ENCODE measurements at regions not wholly inside any gene's neighbourhood (a gene's known extent, or its start where the extent isn't known, plus 50 kb on each side); places are given as distances from the start of the nearest gene placed in this dataset.
"Not testable (repeated sequence)": the region's sequence is repeated elsewhere in the genome, so short reads cannot be mapped to it uniquely, and the experiment has no call there.

DNA sequence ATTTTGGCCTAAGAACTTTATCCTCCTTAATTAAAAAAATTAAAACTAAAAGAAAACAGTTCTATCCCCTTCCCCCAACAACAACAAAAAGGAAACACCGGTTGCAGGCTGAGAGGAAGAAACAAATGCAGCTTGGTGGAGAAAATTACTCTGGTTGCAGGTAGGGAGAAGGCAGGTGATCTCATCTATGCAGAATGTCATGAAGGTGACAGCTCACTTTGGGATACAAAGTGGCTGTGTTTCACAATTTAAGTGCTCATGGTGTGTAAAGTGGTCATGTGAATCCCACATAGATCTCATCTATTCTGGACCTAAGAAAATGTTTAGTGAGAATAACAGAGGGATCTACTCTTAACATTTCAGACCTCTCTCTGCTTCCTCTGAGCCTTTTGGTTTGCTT is 219.7 kb upstream of the PKP2 start:
- ChIA-PET POLR2A (no interaction called here), CTCF (no interaction called here)
- DNase-seq (ENCODE audit: extremely low spot score): no peak
- TF ChIP-seq, protein P1, sequence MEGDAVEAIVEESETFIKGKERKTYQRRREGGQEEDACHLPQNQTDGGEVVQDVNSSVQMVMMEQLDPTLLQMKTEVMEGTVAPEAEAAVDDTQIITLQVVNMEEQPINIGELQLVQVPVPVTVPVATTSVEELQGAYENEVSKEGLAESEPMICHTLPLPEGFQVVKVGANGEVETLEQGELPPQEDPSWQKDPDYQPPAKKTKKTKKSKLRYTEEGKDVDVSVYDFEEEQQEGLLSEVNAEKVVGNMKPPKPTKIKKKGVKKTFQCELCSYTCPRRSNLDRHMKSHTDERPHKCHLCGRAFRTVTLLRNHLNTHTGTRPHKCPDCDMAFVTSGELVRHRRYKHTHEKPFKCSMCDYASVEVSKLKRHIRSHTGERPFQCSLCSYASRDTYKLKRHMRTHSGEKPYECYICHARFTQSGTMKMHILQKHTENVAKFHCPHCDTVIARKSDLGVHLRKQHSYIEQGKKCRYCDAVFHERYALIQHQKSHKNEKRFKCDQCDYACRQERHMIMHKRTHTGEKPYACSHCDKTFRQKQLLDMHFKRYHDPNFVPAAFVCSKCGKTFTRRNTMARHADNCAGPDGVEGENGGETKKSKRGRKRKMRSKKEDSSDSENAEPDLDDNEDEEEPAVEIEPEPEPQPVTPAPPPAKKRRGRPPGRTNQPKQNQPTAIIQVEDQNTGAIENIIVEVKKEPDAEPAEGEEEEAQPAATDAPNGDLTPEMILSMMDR (IDR thresholded peaks at IDR 0.05; ENCODE audit: control extremely low read depth, extremely low read depth, low read depth, missing control alignments): no peak

- ChIA-PET CTCF (no interaction called here), POLR2A (no interaction called here)
- DNase-seq (ENCODE audit: extremely low spot score): no peak
- TF ChIP-seq, protein P1 (IDR thresholded peaks at IDR 0.05; ENCODE audit: control extremely low read depth, extremely low read depth, low read depth, missing control alignments): no peak
These were observed 219.1 kb upstream of the PKP2 start for GRCh38 chr12:33115716-33116115.

DNA sequence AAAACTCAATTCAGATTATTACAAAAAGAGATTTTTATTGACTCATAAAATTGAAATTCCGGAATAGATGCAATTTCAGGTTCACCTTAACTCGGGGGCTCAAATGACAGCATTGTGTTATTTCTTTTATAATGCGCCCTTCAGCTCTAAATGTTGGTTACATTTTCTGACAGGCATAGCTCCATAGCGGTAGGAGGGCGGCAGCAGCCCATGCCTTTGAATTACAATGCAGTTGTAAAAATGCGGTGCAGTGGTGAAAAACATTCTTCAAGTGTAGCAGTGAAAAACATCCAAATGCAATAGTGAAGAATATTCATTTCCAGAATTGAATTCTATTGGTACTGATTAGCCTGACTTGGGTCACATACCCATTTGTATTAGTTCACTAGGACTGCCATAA is 215.3 kb upstream of the PKP2 start:
- CTCF ChIA-PET: no interaction called here
- POLR2A ChIA-PET: no interaction called here

DNA sequence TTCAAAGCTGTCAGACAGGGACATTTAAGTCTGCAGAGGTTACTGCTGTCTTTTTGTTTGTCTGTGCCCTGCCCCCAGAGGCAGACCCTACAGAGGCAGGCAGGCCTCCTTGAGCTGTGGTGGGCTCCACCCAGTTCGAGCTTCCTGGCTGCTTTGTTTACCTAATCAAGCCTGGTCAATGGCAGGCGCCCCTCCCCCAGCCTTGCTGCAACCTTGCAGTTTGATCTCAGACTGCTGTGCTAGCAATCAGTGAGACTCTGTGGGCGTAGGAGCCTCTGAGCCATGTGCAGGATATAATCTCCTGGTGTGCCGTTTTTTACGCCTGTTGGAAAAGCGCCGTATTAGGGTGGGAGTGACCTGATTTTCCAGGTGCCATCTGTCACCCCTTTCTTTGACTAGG is 211.2 kb upstream of the PKP2 start:
- DNase-seq (ENCODE audit: extremely low spot score); CTCF ChIA-PET; POLR2A ChIA-PET: not testable (repeated sequence)

More for the DNA sequence above, 215.3 kb upstream of the PKP2 start:
- no peak for DNase-seq (ENCODE audit: extremely low spot score)
- TF ChIP-seq, protein P1 (IDR thresholded peaks at IDR 0.05; ENCODE audit: control extremely low read depth, extremely low read depth, low read depth, missing control alignments): no peak

GRCh38 chr12:33093534-33093933 is 197.0 kb upstream of the PKP2 start:
- POLR2A ChIA-PET: no interaction called here
- DNase-seq (ENCODE audit: extremely low spot score): no peak
- TF ChIP-seq, protein P1 (IDR thresholded peaks at IDR 0.05; ENCODE audit: control extremely low read depth, extremely low read depth, low read depth, missing control alignments): no peak
- CTCF ChIA-PET: no interaction called here

DNA sequence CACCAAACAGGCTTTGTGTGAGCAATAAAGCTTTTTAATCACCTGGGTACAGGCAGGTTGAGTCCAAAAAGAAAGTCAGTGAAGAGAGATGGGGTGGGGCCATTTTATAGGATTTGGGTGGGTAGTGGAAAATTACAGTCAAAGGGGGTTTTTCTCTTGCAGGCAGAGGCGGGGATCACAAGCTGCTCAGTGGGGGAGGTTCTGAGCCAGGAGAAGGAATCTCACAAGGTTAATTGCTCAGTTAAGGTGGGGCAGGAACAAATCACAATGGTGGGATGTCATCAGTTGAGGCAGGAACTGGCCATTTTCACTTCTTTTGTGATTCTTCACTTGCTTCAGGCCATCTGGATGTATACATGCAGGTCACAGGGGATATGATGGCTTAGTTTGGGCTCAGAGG is 191.3 kb upstream of the PKP2 start:
- CTCF ChIA-PET; POLR2A ChIA-PET; DNase-seq (ENCODE audit: extremely low spot score): not testable (repeated sequence)

GRCh38 chr12:33076401-33076800 is 179.8 kb upstream of the PKP2 start:
- CTCF ChIA-PET: interaction anchor here (0.7 kb wide), 1 partner anchor 20 kb away, joined by 3 read pairs; no protein-coding TSS in a partner anchor
- POLR2A ChIA-PET; DNase-seq (ENCODE audit: extremely low spot score): not testable (repeated sequence)

GRCh38 chr12:33075130-33075766 is 178.7 kb upstream of the PKP2 start:
- DNase-seq (ENCODE audit: extremely low spot score); POLR2A ChIA-PET: not testable (repeated sequence)
- CTCF ChIA-PET: interaction anchor here (1.1 kb wide), 1 partner anchor 12 kb away, joined by 4 read pairs; no protein-coding TSS in a partner anchor

DNA sequence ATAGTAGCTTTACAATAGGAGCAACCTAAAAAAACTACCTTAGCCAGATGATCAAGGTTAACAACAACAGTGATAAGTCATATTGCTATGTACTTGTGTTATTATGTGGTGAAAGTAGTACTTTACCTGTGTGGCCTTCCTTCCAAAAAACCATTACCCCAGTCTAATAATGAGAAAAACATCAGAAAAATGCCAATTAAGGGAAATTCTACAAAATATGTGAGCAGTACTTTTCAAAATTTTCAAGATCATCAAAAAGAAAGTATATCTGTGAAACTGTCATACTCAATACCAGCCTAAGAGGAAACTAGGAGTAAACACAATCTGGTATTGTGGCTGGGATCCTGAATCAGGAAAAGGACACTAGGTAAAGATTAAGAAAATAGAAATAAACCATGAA is 165.3 kb upstream of the PKP2 start:
- no peak for DNase-seq (ENCODE audit: extremely low spot score)
- CTCF ChIA-PET: no interaction called here
- POLR2A ChIA-PET: no interaction called here
- TF ChIP-seq, protein P1 (IDR thresholded peaks at IDR 0.05; ENCODE audit: control extremely low read depth, extremely low read depth, low read depth, missing control alignments): no peak

Data from GM10248 (cell line).